ENCODE measurements at regions not wholly inside any gene's neighbourhood (a gene's known extent, or its start where the extent isn't known, plus 50 kb on each side); places are given as distances from the start of the nearest gene placed in this dataset.

DNA sequence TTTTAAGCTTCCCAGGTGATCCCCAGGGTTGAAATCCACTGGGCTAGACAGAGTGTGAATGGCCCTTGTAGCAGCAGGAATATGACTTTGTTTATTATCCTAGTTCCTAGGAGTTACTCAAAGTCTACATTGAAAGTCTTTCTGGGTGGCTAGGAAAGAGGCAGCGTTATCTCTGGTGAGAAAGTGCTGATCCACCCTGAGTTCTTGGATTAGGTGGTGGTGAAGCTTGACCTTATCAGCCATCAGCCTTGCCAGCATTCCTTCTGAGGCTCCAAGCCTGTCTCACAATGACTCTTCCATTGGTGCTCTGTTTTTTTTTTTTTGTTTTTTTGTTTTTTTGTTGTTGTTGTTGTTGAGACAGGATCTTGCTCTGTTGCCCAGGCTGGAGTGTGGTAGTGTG, 83.1 kb upstream of the CLCN4 start:
- no peak for DNase-seq (ENCODE audit: low read depth, low spot score)
- Mint-ChIP-seq H3K9me3 (no peaks in the 10 kb centered on the region), H3K27ac (ENCODE audit: unreplicated experiment) (no peak overlapping the region), H3K36me3 (ENCODE audit: low read depth) (peaks cover 4% of the 10 kb centered on the region), H3K4me3 (no peak overlapping the region), H3K27me3 (ENCODE audit: low read depth) (no peaks in the 10 kb centered on the region), H3K4me1 (no peaks in the 10 kb centered on the region)
- TF ChIP-seq, protein P1, sequence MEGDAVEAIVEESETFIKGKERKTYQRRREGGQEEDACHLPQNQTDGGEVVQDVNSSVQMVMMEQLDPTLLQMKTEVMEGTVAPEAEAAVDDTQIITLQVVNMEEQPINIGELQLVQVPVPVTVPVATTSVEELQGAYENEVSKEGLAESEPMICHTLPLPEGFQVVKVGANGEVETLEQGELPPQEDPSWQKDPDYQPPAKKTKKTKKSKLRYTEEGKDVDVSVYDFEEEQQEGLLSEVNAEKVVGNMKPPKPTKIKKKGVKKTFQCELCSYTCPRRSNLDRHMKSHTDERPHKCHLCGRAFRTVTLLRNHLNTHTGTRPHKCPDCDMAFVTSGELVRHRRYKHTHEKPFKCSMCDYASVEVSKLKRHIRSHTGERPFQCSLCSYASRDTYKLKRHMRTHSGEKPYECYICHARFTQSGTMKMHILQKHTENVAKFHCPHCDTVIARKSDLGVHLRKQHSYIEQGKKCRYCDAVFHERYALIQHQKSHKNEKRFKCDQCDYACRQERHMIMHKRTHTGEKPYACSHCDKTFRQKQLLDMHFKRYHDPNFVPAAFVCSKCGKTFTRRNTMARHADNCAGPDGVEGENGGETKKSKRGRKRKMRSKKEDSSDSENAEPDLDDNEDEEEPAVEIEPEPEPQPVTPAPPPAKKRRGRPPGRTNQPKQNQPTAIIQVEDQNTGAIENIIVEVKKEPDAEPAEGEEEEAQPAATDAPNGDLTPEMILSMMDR (conservative IDR thresholded peaks at IDR 0.05): no peak

DNA sequence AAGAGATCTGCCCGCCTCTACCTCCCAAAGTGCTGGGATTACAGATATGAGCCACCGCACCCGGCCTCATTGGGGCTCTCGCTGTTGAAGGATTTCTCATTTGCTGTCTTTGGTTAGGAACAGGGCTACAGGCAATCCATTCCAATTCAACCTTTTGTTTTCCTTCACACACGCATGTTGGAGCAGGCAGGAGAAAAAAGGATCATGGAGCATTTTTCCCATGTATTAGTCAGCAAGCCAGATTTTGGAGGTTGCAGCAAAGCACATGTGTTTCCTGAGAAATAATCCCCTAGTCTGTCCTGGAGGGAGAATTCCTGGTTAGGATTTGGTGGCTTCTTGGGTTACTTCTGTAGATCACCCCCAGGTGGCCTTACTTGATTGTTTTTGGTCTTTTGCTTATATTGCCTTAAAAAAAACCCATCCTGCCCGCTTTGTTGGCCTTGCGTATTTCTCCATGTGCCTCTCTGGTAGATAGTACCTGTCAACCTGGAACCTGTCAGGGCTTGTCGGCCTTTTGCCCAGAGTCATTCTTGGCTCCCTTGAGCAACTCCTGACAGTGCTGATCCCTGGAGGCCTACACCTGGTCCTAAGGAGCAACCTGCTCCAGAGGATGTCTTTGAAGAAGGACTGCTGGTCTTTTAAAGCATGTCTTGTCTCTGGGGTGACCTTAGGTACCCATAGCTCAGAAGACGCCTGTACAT, 82.4 kb upstream of the CLCN4 start:
- TF ChIP-seq, protein P1 (conservative IDR thresholded peaks at IDR 0.05): no peak
- no peak for DNase-seq (ENCODE audit: low read depth, low spot score)
- no peaks in the 10 kb centered on the region for H3K4me1 Mint-ChIP-seq
- H3K36me3 Mint-ChIP-seq (ENCODE audit: low read depth): peaks cover 6% of the 10 kb centered on the region
- no peak overlapping the region for H3K27ac Mint-ChIP-seq (ENCODE audit: unreplicated experiment)
- no peak overlapping the region for H3K4me3 Mint-ChIP-seq
- no peaks in the 10 kb centered on the region for H3K27me3 Mint-ChIP-seq (ENCODE audit: low read depth)
- no peaks in the 10 kb centered on the region for H3K9me3 Mint-ChIP-seq

DNA sequence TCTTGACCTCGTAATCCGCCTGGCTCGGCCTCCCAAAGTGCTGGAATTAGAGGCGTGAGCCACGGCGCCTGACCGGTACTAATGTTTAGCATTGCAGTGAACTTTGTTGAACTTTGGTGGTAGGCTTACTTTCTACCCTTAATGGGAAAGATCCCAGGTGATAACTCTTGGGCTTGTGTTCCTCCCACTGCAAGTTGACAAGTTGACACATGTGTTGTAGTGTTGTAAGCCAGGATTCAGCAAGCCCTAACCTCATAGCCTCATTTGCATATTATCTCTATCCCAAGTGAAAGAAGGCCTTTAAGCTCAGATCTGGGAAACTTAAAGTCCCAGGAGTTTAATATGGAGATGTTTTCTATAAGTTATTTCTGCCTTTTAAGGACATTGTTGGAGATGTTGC, 80.0 kb upstream of the CLCN4 start:
- no peak for DNase-seq (ENCODE audit: low read depth, low spot score)
- H3K27ac Mint-ChIP-seq (ENCODE audit: unreplicated experiment): no peak overlapping the region
- no peak overlapping the region for H3K4me3 Mint-ChIP-seq
- TF ChIP-seq, protein P1 (conservative IDR thresholded peaks at IDR 0.05): no peak
- no peaks in the 10 kb centered on the region for H3K4me1 Mint-ChIP-seq
- H3K36me3 Mint-ChIP-seq (ENCODE audit: low read depth): peaks cover 3% of the 10 kb centered on the region
- H3K9me3 Mint-ChIP-seq: no peaks in the 10 kb centered on the region
- no peaks in the 10 kb centered on the region for H3K27me3 Mint-ChIP-seq (ENCODE audit: low read depth)

DNA sequence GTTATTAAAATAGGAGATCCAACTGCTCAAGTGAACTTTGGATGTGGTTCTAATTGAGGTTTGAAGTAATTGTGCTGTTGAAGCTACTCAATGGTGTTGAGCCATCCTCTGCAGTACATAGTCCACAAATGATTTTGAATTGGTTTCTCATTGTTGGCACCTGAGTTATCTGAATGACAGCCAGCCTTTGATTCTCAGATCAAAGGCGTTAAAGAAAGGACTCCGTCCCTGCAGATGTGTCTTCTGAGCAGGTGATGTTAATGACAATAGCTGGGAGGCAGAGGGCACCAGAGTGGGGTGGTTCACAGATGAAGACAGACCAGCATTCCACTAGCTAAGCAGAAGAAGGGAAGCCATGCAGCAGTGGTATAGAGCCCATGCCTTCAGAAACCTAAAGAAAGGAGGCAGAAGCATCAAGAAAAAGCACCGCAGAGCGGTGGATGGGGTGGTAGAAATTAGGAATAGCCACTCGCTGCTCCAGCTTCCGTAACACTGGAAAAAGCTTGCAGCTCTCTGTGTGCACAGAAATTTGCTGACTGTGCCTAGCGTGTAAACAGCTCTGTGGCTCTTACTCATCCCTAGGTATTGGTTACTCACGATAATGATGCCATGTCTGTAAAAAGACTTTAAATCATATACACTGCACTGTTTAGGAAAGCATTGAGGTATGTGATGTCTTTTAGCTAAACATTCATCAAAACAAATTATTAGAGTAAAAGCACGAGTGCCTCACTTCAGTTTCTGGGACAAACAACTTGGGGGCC, 79.2 kb upstream of the CLCN4 start:
- Mint-ChIP-seq H3K27me3 (ENCODE audit: low read depth) (no peaks in the 10 kb centered on the region), H3K27ac (ENCODE audit: unreplicated experiment) (no peak overlapping the region), H3K4me3 (no peak overlapping the region), H3K4me1 (no peaks in the 10 kb centered on the region), H3K36me3 (ENCODE audit: low read depth) (peaks cover 3% of the 10 kb centered on the region), H3K9me3 (no peaks in the 10 kb centered on the region)
- DNase-seq (ENCODE audit: low read depth, low spot score): no peak
- TF ChIP-seq, protein P1 (conservative IDR thresholded peaks at IDR 0.05): no peak

DNA sequence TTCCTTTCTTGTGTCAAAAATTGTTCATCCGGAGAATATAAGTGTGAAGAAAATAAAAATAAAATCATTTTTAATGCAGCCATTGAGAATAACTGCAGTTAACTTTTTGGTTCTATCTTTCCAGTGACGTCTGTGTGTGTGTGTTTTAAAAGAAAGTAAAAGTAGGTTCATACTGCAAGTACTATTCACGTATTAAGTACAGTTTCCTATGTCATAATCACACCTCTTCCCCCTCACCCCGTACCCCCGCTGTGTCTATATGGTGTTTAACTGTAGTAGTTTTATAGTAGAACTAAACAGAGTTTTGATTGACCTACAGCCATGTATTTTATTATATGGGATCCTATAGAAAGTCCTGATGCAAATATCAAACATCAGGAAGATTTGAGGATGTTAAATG, 78.5 kb upstream of the CLCN4 start:
- no peaks in the 10 kb centered on the region for H3K9me3 Mint-ChIP-seq
- H3K27ac Mint-ChIP-seq (ENCODE audit: unreplicated experiment): no peak overlapping the region
- DNase-seq (ENCODE audit: low read depth, low spot score): no peak
- TF ChIP-seq, protein P1 (conservative IDR thresholded peaks at IDR 0.05): no peak
- peaks cover 3% of the 10 kb centered on the region for H3K36me3 Mint-ChIP-seq (ENCODE audit: low read depth)
- no peaks in the 10 kb centered on the region for H3K27me3 Mint-ChIP-seq (ENCODE audit: low read depth)
- H3K4me3 Mint-ChIP-seq: no peak overlapping the region
- H3K4me1 Mint-ChIP-seq: no peaks in the 10 kb centered on the region

Measured in neural crest cell (in vitro differentiated cells).